ENCODE measurements at regions not wholly inside any gene's neighbourhood (a gene's known extent, or its start where the extent isn't known, plus 50 kb on each side); places are given as distances from the start of the nearest gene placed in this dataset.

DNA sequence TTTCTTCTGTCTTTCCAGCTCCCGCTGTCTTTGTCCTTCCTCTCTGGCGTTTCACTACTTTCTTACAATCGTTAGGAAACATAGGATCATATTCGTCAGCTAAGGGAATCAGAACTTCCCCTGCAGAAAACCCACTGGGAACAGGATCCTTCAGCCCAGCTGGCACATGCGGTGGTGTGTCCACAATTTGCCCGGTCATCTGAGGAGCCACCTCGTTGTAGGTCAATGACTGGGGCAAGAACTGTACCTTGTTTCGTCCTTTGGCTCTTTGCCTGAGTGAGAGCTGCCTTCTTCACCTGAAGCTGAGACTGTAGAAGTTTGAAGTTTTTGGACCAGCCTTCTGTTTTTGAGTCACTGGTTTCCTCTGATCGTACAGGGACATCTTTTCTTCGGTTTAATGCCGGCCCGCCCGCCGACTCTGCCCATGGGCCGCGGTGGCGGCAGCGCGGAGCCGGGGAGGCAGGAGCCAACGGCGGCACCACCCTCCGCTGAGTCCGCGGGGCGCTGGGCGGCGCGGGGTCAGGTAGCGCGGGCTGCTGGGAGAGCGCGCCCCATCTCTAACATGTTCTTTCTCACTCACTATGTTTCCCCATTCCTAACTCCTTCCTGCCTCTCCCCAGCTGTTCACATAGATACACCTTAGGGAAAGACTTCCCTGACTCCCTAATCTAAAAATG lies 214.1 kb upstream of the NANOGP8 start:
- TF ChIP-seq EP300 (IDR thresholded peaks at IDR 0.05): no peak
- TF ChIP-seq CTCF (IDR thresholded peaks at IDR 0.05): no peak
